ENCODE measurements at regions not wholly inside any gene's neighbourhood (a gene's known extent, or its start where the extent isn't known, plus 50 kb on each side); places are given as distances from the start of the nearest gene placed in this dataset.

GRCh38 chr13:91169321-91170050, 178.0 kb upstream of the MIR17HG start:
- DNase-seq (ENCODE audit: low spot score), result no peak

- DNase-seq (ENCODE audit: low spot score), result no peak
Measured at GRCh38 chr13:91172160-91172559, 175.3 kb upstream of the MIR17HG start.

GRCh38 chr13:91174886-91175501, 172.5 kb upstream of the MIR17HG start:
- DNase-seq (ENCODE audit: low spot score), result no peak

- no peak for DNase-seq (ENCODE audit: low spot score)
Measured at GRCh38 chr13:91178099-91178498, 169.4 kb upstream of the MIR17HG start.

DNA sequence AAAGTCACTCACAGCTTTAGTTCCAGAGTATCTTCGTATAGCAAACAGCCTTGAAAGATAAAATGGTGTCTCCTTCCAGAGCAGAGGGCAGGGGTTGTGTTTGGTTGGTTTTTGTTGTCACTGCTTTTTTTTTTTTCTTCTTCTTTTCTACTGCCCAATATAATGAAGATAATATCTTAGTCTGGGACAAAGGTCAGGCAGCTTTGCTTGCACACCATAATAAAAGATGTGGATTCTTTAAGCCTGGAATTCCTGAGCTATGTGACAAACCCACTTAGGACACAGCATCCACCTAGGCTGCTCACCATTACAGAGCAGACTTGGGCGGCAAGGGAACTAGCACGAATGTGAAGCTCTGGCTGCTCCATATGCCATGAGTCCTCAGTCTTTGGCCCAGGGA, 165.6 kb upstream of the MIR17HG start:
- DNase-seq (ENCODE audit: low spot score), result no peak

- DNase-seq (ENCODE audit: low spot score), result no peak
Measured at GRCh38 chr13:91184244-91184926, 163.1 kb upstream of the MIR17HG start.

DNA sequence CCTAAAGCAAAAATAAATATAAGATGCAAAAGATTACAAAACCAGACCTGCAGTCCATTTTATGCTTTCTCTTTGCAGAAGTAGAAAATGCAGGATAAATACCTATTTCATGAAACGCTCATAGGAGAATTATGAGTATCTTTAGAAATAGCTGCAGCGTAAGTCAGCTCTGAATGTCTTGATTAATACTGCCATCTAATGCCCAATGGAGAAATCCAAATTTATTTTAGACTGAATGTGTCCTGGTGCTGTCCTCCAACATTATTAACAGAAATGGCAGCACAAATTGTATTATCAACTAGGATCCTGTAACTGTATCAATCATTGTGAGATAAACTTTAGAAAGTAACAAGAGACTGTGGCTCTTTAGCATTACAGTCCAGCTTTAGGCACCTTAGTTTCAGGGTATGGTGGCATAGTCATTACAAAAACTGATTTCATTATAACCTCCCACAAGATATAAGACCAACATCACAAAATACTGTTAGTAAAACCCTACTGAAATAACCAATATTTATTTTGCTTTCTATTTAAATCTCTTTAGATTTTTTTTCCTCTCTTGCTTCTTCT, 162.1 kb upstream of the MIR17HG start:
- peak; percentile 5 for DNase-seq (ENCODE audit: low spot score)

DNA sequence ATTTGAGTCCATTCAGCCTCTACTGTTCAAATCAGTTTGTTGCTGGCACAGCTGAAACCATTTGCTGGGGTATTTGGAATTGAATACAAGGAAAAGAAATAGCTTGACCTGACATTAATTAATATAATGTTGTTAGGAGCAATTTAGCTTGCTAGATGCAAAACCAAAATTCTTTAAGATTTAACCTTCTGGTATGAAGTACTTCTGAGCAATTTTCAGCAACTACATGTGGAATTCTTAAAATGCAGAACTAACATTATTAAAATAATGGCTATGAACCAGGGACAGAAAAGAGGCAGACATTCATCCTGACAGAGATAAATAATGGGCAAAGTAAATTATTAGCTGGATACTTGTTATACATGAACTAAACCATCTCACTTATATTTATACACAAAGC, 160.0 kb upstream of the MIR17HG start:
- DNase-seq (ENCODE audit: low spot score), result no peak

- DNase-seq (ENCODE audit: low spot score), result no peak
Measured at GRCh38 chr13:91189506-91189905, 158.0 kb upstream of the MIR17HG start.

DNA sequence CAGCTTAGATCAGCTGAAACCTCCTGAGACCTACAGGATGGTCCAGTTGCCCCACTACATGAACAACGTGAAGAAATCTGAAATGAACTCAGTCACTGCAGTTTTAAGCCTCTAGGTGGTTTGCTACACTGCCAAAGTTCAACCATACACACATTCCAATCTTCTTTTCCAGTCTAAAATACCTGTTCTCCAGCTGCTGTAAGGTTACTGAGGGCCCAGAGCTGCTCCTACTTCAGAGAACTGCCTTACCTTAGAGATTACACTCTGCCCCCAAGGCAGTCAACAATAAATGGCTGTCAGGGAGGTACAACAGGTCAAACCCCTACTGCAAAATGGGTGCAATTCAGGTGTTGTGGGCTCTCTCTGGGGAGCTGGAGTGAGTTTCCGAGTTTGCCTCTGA, 154.1 kb upstream of the MIR17HG start:
- DNase-seq (ENCODE audit: low spot score), result no peak

DNA sequence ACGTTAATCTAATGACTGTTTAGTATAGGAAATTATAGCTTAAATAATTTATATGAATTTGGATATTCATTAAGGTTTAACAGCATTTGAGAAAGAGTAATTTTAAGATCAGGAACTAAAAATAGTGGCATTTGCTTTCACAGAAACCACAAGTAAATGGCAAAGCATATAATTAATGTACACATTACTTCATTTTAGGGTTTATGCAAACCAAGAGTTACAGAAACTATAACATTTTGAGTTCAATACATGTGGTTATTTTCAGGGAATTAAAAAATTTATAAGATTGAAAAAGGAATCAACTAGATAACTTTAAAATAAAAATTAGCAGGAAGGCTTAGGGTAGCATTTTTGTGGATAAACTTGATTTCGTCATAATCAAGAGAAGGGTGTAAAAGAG, 151.7 kb upstream of the MIR17HG start:
- no peak for DNase-seq (ENCODE audit: low spot score)

GRCh38 chr13:91196958-91197357, 150.5 kb upstream of the MIR17HG start:
- no peak for DNase-seq (ENCODE audit: low spot score)

DNA sequence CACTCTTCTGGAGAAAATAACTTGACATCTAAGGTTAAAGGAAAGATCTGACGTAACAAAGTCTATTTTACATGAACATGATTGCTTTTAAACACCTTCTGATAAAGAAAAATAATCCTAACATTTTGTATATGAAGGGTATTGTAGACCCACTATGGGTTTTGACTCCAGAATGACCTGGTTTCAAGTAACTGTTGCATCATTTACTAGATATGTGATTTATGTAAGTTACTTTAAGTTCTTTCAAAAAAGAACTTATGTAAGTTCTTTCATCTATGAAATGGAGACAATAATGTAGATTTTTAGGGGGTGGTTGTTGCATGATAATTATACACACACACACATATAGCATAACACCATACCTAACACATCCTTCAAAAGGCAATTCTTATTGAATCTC, 147.6 kb upstream of the MIR17HG start:
- DNase-seq (ENCODE audit: low spot score), result no peak

DNA sequence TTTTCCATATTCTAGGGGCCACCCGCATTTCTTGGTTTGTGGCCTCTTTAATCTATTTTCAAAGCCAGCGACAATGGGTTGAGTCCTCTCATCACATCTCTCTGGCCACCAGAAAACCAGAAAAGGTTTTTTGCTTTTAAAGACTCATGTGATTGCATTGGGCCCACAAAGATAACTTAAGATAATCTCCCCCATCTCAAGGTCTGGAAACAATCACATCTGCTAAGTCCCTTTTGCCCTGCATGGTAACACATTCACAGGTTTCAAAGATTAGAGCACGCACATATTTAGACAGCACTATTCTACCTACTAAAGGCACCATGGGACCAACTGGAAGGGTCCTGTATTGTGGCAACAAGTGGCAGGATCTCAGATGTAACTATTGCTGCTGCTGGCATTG, 147.0 kb upstream of the MIR17HG start:
- no peak for DNase-seq (ENCODE audit: low spot score)

DNA sequence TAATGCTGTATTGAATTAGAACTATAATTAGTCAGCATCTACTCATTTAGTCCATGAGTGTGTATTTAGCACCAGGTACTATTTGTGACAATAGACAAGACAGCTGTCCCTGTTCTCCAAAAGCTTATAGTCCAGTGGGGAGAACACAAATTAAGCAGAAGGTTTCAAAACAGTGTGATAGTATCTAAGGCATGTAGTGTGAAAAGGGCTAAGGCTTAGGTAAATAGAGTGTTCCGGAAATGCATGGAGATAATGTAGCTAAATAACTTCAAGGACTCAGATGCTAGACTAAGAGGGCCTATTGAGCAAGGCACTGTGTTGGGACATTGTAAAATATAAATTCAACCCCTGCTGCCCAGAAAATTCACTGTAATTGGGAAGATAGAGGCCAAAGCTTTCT, 144.1 kb upstream of the MIR17HG start:
- no peak for DNase-seq (ENCODE audit: low spot score)

DNA sequence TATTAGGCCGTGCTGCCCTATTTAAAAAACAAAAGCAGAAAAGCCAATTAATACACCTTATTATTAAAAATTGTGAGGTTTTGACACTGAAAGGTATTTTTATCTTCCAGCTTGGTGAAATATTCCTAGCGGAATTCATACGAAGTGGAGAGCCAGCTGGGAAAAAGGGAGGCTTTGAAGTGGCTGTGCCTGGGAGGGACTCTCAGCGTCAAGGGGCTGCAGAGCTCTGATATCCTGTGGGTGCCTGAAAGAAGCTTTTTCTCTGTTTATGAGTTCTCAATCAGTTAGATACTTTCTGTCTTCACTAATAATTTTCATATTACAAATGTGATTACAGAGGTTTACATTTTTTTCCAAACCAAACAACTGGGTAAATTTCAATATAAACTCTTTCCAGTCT, 140.2 kb upstream of the MIR17HG start:
- DNase-seq (ENCODE audit: low spot score), result no peak

DNA sequence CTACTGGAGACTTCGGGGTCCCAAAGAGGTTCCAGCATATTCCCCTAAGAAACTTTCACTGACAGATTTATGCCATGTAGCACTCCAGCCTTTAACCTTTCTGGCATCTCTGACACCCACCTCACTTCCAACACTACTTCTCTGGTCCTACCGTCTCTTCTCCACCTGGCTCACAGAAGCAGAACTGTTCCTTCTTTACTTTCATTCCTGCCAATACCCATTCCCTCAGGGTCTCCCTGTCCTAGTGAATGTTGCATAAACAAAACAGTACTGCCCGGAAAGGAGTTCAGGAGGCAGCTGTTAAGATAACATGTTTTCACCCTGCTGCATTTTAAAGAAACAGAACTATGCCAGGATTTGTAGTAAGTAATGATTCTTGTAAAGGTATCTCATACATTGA, 136.0 kb upstream of the MIR17HG start:
- DNase-seq (ENCODE audit: low spot score), result no peak

GRCh38 chr13:91212231-91212630, 135.3 kb upstream of the MIR17HG start:
- no peak for DNase-seq (ENCODE audit: low spot score)

DNA sequence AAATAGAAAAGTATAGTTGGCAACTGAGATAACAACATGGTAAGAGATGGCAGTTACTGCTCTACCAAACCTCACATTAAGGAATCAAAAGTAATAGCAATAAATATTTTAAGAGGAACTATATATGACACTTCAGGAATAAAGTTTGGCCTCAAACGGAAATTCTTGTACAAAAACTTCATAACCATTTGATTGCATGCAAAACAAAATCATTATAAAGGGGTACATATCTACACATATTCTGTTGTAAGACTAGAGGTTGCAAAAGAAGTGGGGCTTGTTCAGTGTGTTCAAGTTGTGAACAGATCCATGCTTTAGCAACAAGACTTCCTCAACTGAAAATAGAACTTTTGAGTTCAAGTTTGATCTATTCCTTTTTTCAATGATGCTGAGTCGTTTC, 133.5 kb upstream of the MIR17HG start:
- DNase-seq (ENCODE audit: low spot score), result no peak

- no peak for DNase-seq (ENCODE audit: low spot score)
Measured at GRCh38 chr13:91216928-91217700, 130.4 kb upstream of the MIR17HG start.

- DNase-seq (ENCODE audit: low spot score), result no peak
Measured at GRCh38 chr13:91219201-91219600, 128.3 kb upstream of the MIR17HG start.

DNA sequence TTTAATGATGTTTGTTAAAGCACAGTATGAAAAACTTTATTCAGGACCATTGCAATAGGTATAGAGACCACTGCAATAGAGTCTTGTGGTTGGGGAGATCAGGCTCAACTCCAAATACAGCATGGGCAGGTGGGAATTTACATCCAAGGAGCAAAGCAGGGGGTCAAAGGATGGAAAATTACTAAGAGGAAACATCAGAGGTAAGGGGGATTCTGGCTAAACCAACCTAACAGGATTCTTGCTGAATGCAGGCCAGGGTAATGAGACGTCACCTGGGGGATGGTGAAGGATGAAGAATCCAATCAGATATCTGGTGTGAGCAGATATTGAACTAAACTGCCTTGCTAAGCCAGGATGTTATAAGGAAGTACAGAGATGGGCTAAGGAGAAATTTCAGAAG, 126.6 kb upstream of the MIR17HG start:
- DNase-seq (ENCODE audit: low spot score), result no peak
